Fibroblast of skin of abdomen (primary cell): ENCODE measurements at regions not wholly inside any gene's neighbourhood (a gene's known extent, or its start where the extent isn't known, plus 50 kb on each side); places are given as distances from the start of the nearest gene placed in this dataset.
A peak's percentile ranks its signal among the peaks of the same experiment; 100 is the strongest.
"Not testable (repeated sequence)": the region's sequence is repeated elsewhere in the genome, so short reads cannot be mapped to it uniquely, and the experiment has no call there.

Experiments
- DNase-seq: peaks from one replicate; pipeline ENCODE4 v3.0.0-alpha.2; 2013

DNA sequence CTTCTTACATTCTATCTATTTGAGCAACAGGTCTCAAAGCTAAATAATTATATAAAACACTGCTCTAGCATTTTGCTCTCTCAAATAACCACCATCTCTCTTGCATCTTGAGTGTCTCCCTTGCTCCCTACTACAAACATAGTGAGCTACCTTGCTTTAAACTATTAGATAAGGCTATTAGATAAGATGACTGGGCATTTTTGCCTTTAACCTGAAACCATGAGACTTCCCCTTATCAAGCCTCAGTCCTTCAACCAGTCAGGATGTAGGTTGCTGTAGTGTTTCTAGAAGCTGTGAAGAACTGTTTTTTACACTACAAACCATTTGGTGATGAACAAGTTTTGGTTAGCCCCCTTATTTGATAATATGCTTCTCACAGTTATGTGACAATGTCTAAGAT, 115.4 kb upstream of the MAP2 start:
- DNase-seq, result no peak

DNA sequence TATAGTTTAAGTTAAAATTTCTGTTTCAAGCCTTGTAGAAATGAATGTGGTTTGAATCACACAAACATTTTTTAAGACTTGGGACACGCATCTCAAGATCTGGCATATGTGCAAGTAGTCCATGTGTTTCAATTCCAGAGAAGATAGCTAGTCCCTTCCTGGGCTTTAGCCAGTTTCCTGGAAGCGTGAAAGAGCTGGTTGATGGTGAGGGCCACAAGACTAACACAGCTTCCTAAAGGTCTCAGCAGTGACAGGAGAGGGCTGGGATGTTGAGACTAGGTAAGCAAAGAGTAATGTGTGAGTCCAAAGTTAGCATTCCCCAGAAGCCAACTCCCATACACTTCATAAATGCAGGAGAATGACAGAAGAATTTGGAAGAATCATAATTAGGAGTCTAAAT, 111.9 kb upstream of the MAP2 start:
- DNase-seq, result no peak

- DNase-seq, result not testable (repeated sequence)
Measured at GRCh38 chr2:209312450-209312849, 111.4 kb upstream of the MAP2 start.

DNA sequence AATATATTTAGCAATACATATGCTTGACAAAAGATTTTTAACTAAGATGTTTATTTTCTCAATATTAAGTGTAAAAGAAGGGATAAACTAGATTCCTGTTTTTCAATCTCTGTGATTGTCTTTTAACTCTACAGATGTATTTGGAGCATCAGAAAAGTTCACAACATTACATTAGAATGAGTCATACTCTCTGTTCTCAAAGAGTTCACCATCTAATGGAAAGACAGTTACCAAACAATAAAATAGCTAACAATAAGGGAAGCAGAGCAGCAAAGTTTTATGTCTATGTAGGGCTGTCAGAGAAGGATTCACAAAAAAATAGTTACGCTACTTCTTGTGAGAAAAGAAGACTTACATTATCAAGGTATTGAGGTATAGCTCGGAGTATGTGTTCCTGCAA, 109.2 kb upstream of the MAP2 start:
- peak; percentile 1 for DNase-seq

DNA sequence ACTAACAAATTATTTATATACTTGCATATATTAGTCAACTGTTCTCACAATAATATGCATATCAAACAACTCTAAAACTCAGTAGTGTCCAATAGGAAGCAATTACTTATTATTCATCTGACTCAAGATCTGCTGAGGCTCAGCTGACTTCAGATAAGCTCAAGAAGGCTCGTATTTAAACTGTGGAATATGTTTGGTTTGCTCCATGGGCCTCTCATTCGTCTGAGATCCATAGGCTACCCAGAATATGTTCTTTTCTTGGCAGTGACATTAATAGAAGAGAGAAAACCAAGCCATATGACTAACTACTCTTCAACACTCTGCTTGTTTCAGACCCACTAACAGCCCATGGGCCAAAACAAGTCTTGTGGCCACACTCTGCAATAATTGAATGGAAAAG, 107.7 kb upstream of the MAP2 start:
- no peak for DNase-seq

- DNase-seq, result peak; percentile 36
Measured at GRCh38 chr2:209321076-209321475, 102.8 kb upstream of the MAP2 start.

GRCh38 chr2:209321581-209321980, 102.3 kb upstream of the MAP2 start:
- DNase-seq, result no peak

DNA sequence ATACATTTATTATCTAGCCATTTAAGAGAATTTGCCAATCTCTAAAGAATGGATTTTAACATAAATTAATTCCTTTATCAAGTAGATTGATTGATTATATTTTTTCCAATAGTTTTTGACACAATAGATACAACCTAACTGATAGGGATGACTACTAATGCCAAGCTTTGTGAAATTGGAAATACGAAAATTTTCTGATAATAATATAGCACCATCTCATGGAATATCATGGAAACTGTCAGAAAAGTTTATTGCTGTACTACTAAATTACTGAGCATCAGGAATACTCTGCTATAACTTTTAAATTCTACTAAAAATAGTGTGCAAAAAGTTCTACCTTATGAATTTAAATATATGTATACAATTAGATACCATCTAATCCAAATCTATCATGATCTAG, 101.8 kb upstream of the MAP2 start:
- no peak for DNase-seq

DNA sequence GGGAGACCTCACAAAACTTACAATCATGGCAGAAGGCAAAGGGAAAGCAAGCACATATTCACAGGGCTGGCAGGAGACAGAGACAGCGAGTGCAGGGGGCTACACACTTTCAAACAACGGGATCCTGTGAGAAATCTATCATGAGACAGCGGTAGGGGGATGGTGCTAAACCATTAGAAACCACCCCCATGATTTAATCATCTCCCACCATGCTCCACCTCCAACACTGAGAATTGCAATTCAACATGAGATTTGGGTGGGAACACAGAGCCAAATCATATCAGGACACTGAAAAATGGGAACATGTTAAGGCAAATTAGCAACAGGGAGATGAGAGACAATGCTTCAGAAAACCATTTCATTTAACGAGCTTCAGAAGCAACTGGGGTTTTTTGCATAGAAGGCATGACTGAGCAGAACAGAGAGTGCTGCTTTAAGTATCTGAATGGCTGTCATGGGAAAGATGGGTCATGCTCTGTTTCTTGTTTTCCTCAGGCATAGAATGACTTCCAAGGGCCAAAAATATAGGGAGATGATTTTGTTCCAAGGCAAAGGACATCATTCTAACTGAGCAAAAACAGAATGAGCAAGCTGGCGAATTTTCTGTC, 100.8 kb upstream of the MAP2 start:
- no peak for DNase-seq

DNA sequence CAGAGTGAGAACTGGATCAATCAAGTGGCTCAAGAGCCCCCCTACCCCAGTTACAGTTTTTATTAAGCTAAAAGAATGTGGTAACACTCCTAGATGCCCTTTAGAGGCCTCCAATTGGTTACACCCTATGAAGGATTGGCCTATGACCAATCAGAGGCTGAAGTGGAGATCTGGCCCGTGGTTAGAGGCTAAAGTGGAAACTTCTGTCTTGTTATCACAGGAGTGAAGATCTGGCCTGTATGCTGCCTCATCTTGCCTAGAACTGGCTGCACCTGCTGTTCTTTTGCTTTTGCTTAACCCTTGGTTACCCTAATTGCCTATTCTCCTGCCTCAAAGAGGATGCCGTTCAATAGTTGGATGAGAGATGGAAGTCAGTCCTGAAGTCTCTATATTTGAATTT, 100.1 kb upstream of the MAP2 start:
- DNase-seq, result no peak

GRCh38 chr2:209324281-209324680, 99.6 kb upstream of the MAP2 start:
- no peak for DNase-seq

- DNase-seq, result peak; percentile 6
Measured at GRCh38 chr2:209331291-209331844, 92.5 kb upstream of the MAP2 start.

DNA sequence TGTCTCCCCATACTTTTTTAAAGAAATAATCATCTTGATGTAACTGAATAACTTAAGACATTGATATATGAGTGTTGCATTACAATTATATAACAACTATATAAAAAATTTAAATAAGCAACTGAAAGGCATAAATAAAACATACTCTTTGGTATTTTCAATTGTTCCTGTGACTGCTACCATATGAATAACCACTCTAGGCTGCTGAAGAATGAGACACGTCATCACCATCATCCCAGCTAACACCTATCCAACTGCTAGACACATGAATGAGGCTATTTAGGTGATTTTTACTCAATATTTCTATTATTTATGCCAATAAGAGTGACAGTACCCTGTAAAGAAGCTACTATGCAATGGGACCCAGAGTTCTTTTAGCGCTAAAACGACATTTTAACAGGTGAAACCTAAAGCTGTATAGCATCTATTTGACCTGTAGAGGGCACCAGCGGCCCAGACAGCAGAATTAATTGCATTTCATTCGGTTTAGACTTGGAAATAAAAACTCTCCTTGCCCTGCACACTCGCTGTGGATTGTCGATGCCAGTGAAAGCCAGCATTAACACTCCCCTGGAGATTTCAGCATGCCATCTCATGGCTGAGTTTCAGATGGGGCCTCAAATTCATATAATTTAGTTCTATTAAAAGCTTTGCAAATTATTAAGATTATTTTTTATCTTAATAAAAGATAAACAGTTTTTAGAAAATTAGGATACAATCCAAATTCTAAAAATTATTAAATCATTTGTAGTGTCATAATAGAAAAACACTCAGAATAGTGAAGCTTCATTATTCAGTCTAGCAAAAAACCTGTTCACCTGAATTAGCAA, 89.4 kb upstream of the MAP2 start:
- DNase-seq, result peak; percentile 50

DNA sequence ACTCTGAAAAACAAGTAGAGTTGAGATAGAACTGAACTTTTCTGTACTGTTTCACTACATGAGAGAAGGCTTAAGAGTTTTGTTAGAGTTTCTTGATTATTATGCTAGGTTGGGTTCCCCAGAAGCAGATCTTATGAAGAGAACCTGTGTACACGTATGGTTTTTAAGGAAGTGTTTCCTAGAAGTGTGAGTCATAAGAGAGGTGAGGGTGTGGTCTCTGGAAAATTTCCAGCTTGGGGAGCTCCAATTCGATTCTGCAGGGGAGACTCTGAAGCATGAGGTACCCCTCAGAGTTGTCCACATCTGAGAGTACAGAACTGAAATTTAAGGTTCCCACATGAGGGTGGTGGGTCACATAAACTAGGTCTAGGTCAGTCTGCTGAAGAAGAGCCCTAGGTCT, 83.3 kb upstream of the MAP2 start:
- no peak for DNase-seq

GRCh38 chr2:209344349-209344748, 79.5 kb upstream of the MAP2 start:
- DNase-seq, result no peak

DNA sequence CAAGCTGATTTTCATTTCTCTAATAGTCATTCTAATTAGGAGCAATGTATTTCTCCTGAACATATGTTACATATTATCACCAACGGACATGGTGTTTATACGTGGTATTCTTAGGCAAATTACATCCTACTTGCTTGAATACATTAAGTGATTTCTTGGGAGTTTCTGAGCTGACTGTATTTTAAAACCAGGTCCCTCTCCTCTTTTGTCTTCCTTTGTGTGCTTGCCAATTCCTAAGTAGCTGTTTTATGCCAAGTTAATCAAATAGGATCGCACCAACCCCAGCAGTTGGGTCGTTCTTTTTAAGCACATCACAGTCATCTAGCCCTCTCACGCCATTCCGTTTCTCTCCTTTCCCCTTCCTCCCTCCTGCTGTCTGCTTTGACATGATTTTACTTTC, 75.4 kb upstream of the MAP2 start:
- peak; percentile 31 for DNase-seq

DNA sequence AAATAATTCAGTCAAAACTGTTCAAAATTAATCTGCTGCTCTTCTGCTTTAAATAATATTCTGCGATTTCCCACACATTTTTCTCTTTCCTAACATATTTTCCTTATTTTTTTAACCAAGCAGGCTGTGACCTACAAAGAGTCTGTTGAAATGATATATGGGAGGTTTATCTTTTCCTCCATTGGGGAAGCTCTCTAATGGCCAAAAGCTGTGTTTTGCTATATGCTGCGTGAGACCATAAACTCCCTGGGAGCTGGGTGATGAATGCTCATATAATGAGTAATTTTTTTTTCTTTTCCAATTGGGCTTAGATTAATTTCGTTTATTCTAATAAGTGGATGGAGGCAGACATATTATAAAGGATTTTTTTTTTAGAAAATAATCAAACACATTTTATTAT, 72.2 kb upstream of the MAP2 start:
- peak; percentile 78 for DNase-seq

DNA sequence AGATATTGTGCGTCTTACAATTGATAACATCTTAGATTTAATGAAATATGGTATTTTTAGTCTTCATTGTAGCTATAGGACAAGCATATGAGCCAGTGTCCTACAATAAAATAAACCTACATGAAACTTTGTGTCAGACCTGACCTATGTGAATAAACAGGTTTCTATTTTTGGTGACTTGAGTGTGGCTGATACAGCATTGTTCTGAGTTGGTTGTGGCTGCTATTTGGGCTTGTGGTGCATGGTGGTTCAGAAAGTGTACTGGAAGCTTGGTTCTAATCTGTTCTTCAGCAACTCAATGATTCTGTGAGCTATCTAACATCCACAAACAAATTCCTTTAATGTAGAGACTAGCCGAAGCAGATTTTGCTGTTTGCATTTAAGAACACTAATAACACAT, 64.9 kb upstream of the MAP2 start:
- DNase-seq, result no peak

DNA sequence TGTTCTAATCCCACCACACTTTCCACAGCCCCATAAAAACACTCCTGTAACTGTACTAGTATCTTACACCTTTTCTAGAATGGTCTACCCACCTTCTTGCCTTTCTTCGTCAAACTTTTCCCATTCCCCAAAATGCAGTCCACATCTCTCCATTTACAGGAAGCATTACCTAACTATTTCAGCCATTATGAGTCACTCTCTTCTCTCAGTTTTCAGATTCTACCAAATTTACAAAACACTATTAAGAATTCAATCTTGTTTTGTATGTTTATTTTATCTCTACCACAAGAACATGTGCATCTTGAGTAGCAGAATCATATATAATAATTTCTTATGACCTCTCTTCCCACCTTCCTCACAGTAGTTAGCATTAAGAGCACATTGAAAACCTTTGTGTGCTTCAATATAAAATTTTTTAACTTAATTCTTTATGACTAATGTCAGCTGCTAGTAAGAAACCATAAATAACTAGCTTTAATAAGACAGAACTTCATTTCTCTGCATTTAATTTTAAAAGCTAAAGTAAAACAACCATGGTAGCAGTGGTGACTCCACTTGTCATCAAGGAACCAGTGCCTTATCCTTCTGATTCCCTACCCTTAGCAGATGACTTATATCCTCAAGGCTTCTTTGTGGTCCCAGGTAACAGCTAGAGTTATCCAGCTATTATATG, 56.6 kb upstream of the MAP2 start:
- DNase-seq, result peak; percentile 8

GRCh38 chr2:209368406-209368805, 55.4 kb upstream of the MAP2 start:
- DNase-seq, result peak; percentile 16

GRCh38 chr2:209368914-209369313, 54.9 kb upstream of the MAP2 start:
- peak; percentile 89 for DNase-seq

DNA sequence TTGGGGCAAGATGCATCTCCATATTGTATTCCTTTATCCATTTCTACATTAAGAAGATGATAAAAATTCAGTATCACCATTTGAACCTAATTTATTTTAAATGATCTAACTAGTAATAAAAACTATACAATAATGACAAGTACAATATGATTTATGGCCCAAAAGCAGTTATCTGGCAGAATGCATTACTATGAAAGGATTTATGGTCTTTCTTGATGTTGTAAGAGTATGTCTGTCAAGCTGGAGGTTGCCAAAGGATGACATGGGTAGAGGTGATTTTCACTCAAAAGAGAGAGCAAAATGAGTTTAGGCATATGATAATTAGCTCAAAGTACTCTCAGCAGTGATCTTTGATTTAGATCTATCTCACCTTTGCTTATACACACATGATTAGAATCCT, 54.2 kb upstream of the MAP2 start:
- no peak for DNase-seq

DNA sequence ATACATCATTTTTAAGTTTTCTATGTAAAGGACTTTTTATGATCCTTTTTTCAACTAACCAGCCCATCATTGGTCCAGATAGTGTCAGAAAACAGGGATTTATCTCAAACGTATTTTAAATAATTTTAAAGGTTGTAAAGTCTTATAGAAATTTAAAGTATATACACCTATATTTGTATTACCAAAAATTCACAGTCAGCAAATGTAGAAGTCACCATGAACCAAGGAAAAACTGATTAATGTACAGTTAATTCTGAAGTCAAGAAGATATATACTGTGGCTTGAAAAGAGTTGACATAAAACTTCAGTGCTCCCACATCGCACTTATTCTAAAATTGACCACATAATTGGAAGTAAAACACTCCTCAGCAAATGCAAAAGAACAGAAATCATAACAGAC, 52.4 kb upstream of the MAP2 start:
- no peak for DNase-seq
